Rectal smooth muscle tissue (tissue), 1 donor: ENCODE measurements at regions not wholly inside any gene's neighbourhood (a gene's known extent, or its start where the extent isn't known, plus 50 kb on each side); places are given as distances from the start of the nearest gene placed in this dataset.
"Not testable (repeated sequence)": the region's sequence is repeated elsewhere in the genome, so short reads cannot be mapped to it uniquely, and the experiment has no call there.

Source experiments
- H3K27ac ChIP-seq: one replicate; pipeline ENCODE4 v1.7.0; 2013; ENCODE audit warnings: low read depth, low read length, inconsistent platforms
- H3K27me3 ChIP-seq: one replicate; pipeline ENCODE4 v1.7.0; 2013; ENCODE audit warnings: low read length; ENCODE audit not compliant: control insufficient read depth, insufficient read depth
- H3K36me3 ChIP-seq: one replicate; pipeline ENCODE4 v1.7.0; 2013; ENCODE audit warnings: low read length; ENCODE audit not compliant: control insufficient read depth, insufficient read depth
- H3K4me1 ChIP-seq: one replicate; pipeline ENCODE4 v1.7.0; 2013; ENCODE audit warnings: low read length; ENCODE audit not compliant: control insufficient read depth, insufficient read depth
- H3K4me3 ChIP-seq: one replicate; pipeline ENCODE4 v1.7.0; 2013; ENCODE audit warnings: low read length
- H3K9ac ChIP-seq: one replicate; pipeline ENCODE4 v1.7.0; 2013; ENCODE audit warnings: low read length

DNA sequence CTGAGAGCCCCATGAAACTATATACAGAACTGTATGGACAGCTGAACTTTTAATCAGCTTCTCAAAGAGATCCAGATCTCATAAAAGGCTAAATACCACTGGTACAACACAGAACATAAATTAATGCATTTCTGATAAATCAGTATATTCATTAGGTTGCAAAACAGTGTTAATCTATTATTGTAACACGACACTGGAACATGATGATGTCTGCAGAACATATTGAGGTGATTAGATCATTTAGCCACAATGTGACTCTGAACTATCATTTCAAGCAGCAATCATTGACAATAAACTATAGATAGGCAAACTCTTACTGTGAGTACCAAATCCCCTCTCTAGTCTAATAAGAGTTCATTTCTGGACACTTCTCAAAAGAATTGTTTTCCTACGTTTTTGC lies 50.3 kb downstream of the GASK1B start:
- Histone ChIP-seq H3K9ac (no peak overlapping the region), H3K27me3 (no peaks in the 10 kb centered on the region), H3K27ac (no peak overlapping the region), H3K4me3 (no peak overlapping the region), H3K36me3 (no peaks in the 10 kb centered on the region), H3K4me1 (peaks cover 6% of the 10 kb centered on the region)

DNA sequence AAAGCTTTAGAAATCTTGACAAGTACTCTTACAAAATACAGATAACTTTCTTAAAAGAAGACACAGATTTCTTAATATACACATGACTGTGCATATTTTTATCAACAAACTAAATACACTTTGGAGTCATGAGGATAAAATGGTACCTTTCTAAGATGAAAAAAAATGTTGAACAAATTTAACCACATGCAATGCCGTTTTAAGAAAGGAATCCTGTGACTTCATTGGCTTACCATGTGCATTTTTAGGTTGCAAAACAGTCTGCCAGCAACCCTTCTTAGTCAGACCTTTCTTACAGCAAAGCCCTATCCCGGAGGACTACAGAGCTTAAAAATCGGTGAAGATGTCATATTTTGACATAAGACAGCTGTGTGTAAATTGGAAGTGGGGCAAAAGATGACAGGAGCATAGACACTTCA lies 51.7 kb downstream of the GASK1B start:
- Histone ChIP-seq H3K4me3 (no peak overlapping the region), H3K9ac (no peak overlapping the region), H3K27me3 (no peaks in the 10 kb centered on the region), H3K36me3 (no peaks in the 10 kb centered on the region), H3K27ac (peak overlapping the region; percentile 48), H3K4me1 (peaks cover 6% of the 10 kb centered on the region)

DNA sequence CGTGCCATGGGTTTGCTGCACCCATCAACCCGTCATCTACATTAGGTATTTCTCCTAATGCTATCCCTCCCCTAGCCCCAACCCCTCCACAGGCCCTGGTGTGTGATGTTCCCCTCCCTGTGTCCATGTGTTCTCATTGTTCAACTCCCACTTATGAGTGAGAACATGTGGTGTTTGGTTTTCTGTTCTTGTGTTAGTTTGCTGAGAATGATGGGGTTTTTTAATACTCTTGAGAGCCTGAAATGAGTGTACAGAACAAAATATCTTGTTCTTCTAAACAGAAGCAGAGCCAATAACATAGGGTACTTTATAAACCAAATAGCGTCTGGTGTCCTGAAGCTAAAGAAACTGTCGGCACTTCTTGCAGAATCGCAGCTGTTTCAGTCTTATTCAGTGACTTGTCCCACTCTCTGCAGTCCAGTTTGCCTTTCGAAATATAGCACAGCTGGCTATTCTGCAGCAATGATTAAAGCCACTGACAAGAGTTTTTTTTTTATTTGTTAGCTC lies 52.1 kb downstream of the GASK1B start:
- H3K36me3 ChIP-seq, H3K4me1 ChIP-seq, H3K9ac ChIP-seq, H3K27me3 ChIP-seq, H3K4me3 ChIP-seq: not testable (repeated sequence)
- peak overlapping the region; percentile 30 for H3K27ac ChIP-seq

DNA sequence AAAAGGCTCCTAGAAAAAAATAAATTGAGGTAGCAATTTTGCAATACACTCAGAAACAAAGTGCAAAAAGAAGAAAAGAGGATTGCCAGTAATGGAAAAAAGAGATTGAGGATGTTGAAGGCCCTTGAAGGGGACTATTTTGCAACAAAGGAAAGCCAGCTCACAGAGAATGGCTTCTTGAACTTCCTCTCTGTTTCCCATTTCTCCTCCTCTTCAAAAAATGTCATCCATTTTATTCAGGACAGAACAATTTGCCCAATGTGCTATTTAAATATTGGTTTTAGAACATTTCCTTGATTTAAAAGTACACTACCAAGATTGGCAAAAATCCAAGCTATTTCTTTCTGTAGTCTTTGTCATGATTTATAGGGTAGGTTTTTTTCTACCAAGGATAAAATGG lies 60.2 kb downstream of the GASK1B start:
- Histone ChIP-seq H3K27ac (no peak overlapping the region), H3K9ac (no peak overlapping the region), H3K27me3 (no peaks in the 10 kb centered on the region), H3K36me3 (no peaks in the 10 kb centered on the region), H3K4me1 (no peaks in the 10 kb centered on the region), H3K4me3 (no peak overlapping the region)

DNA sequence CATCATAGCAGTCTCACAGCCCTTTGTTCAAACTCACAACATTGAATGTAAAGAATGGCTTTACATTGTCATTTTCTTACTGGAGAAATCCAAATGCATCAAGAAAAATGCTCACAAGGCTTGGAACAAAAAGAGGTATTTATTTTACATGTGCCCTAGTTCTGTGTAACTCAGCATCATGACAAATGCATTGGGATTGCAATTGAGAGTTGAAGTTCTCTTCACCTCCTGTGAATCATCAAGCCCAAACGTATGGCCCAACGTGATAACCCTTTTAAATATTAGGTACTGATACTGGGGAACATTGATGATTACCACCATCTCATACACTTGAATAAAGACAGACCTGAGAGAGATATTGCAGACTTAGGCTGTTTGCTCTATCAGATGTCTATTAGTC lies 61.6 kb downstream of the GASK1B start:
- Histone ChIP-seq H3K36me3 (no peaks in the 10 kb centered on the region), H3K4me1 (no peaks in the 10 kb centered on the region), H3K4me3 (no peak overlapping the region), H3K27me3 (no peaks in the 10 kb centered on the region), H3K27ac (no peak overlapping the region), H3K9ac (no peak overlapping the region)

DNA sequence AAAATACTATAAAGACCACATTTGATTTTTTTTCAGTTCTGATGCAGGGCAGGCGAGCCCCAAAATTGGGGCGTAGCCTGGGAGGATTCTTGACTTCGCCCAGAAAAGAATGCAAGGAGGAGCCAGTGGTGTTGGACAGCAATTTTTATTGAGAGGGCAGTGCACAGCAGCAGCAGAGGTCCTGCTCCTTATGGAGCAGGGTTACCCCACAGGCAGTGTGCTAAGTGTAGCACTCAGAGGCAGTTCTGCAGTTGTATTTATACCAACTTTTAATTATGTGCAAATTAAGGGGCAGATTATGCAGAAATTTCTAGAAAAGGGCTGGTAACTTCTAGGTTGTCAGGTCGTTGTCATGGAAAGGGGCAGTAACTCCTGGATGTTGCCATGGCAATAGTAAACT lies 69.9 kb downstream of the GASK1B start:
- Histone ChIP-seq H3K36me3 (no peaks in the 10 kb centered on the region), H3K9ac (no peak overlapping the region), H3K27me3 (no peaks in the 10 kb centered on the region), H3K4me3 (no peak overlapping the region), H3K27ac (no peak overlapping the region), H3K4me1 (no peaks in the 10 kb centered on the region)

DNA sequence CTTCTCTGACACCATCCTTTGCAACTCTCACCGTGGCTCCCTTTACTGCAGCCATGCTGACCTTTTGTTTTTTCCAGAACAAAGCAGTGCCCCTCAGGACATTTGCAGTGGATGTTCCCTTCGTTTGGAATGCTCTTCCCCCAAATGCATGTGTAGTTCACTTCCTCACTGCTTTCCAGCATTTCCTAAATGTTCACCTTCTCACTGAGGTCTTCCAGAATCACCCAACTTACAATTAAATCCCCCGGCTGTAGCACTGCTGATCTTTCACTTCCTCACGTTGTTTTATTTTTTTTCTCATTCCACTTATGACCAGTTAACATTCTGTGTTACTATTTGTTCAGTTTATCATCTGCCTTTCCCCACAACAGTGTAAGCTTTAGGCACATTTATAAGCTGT lies 73.1 kb downstream of the GASK1B start:
- Histone ChIP-seq H3K27me3 (no peaks in the 10 kb centered on the region), H3K9ac (no peak overlapping the region), H3K4me3 (no peak overlapping the region), H3K36me3 (no peaks in the 10 kb centered on the region), H3K4me1 (no peaks in the 10 kb centered on the region), H3K27ac (no peak overlapping the region)

DNA sequence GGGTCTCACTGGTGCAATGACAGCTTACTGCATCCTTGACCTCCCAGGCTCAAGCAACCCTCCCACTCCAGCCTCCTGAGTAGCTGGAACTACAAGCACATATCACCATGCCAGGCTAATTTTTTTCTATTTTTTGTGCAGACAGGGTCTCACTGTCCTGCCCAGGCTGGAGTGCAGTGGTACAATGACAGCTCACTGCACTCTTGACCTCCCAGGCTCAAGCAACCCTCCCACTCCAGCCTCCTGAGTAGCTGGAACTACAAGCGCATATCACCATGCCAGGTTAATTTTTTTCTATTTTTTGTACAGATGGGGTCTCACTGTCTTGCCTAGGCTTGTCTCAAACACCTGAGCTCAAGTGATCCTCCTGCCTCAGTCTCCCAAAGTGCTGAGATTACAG lies 74.0 kb downstream of the GASK1B start:
- H3K36me3 ChIP-seq, result no peaks in the 10 kb centered on the region
- H3K4me1 ChIP-seq, result no peaks in the 10 kb centered on the region
- no peaks in the 10 kb centered on the region for H3K27me3 ChIP-seq
- H3K4me3 ChIP-seq, result no peak overlapping the region
- H3K27ac ChIP-seq, result no peak overlapping the region
- no peak overlapping the region for H3K9ac ChIP-seq

DNA sequence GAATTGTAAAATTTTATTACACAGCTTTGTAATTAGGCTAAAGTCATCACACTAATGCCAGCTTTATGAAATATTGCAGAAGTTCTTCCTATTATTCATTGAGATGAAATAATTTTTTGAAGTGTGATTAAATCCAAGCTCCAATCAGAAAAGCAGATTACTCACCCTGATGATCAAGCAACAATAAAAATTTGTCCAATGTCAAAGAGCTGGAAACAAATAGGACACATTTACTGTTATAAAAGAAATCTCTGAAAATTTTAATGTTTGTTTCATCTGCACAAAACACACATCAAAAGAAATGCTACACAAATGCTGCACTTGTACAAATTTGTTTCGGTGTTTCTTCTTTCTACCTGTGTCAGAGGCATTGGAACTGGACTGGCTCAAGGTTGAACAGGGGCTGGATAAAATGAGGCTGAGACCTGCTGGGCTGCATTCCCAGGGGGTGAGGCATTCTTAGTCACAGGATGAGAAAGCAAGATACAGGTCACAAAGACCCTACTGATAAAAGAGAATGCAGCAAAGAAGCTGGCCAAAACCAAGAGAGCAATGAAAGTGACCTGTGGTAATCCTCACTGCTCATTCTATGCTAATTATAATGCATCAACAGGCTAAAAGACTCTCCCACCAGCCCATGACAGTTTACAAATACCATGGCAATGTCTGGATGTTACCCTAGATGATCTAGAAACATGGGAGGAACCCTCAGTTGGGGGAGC lies 78.3 kb downstream of the GASK1B start:
- Histone ChIP-seq H3K4me3 (no peak overlapping the region), H3K27me3 (no peaks in the 10 kb centered on the region), H3K36me3 (no peaks in the 10 kb centered on the region), H3K9ac (no peak overlapping the region), H3K4me1 (no peaks in the 10 kb centered on the region), H3K27ac (no peak overlapping the region)

DNA sequence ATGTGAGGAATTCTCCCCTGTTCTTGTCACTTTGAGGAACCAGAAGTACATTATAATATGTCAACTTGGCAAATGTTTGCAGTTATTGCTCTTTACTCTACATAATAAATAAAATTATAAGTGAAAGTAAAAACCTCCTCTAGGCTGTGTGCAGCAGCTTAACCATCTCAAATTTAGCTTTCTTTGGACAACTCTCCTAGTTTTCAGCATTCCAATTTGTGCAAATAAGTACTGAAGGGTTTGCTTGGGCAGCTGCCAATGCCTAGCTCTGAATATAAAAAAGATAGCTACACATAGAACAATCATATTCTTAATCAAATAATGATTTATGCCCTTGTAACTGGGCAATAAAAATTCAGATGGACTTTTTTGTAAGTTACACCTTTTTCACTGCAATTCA lies 82.5 kb downstream of the GASK1B start:
- Histone ChIP-seq H3K9ac (no peak overlapping the region), H3K4me1 (no peaks in the 10 kb centered on the region), H3K4me3 (no peak overlapping the region), H3K27me3 (no peaks in the 10 kb centered on the region), H3K36me3 (no peaks in the 10 kb centered on the region), H3K27ac (no peak overlapping the region)

DNA sequence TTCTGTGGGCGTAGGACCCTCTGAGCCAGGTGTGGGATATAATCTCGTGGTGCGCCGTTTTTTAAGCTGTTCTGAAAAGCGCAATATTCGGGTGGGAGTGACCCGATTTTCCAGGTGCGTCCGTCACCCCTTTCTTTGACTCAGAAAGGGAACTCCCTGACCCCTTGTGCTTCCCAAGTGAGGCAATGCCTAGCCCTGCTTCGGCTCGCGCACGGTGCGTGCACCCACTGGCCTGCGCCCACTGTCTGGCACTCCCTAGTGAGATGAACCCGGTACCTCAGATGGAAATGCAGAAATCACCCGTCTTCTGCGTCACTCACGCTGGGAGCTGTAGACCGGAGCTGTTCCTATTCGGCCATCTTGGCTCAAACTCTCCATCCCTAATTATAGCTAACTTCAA lies 82.9 kb downstream of the GASK1B start:
- H3K4me1 ChIP-seq, H3K4me3 ChIP-seq, H3K9ac ChIP-seq, H3K27ac ChIP-seq, H3K36me3 ChIP-seq, H3K27me3 ChIP-seq: not testable (repeated sequence)

DNA sequence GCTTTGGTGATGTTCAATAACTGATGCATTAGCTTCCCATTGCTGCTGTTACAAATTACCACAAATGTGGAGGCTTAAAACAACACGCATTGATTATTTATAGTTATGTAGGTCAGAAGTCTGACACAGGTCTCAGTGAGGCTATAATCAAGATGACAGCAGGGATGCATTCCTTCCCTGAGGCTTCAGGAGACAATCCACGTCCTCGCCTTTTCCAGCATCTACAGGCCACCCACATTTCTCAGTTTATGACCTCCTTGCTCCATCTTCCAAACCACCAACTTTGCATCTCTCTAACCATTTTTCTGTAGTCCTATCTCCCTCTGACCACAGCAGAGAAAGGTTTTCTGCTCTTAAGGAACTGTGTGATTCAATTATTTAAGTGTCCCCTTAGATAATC lies 92.5 kb downstream of the GASK1B start:
- H3K4me1 ChIP-seq, result no peaks in the 10 kb centered on the region

DNA sequence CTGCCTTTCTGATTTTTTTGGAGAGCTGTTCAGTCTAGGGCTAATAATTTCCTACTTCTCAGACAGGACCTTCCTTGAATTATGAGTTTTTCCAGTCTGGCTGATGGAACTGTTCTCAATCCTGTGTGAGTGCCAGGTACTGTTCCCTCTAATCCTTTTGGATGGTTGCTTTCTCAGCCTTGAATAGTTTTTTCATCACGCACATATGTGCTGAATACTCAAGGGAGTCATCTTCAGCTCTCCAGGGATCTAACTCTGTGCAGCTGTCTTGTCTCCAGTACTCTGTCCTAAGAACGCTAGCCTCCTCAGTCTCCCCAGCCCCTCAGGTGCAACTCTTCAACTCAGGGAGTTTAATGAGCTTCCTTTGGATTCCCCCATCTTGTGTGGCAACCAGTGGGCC lies 93.2 kb downstream of the GASK1B start:
- H3K36me3 ChIP-seq, result no peaks in the 10 kb centered on the region
- H3K27me3 ChIP-seq, result no peaks in the 10 kb centered on the region
- H3K9ac ChIP-seq, result no peak overlapping the region
- H3K4me3 ChIP-seq, result no peak overlapping the region
- H3K4me1 ChIP-seq, result no peaks in the 10 kb centered on the region
- H3K27ac ChIP-seq, result peak overlapping the region; percentile 21

More for the DNA sequence above, 92.5 kb downstream of the GASK1B start:
- no peak overlapping the region for H3K9ac ChIP-seq
- H3K27me3 ChIP-seq, result no peaks in the 10 kb centered on the region
- H3K4me3 ChIP-seq, result no peak overlapping the region
- no peak overlapping the region for H3K27ac ChIP-seq
- no peaks in the 10 kb centered on the region for H3K36me3 ChIP-seq
